GM12891 (cell line): ENCODE measurements at regions not wholly inside any gene's neighbourhood (a gene's known extent, or its start where the extent isn't known, plus 50 kb on each side); places are given as distances from the start of the nearest gene placed in this dataset.

Source experiments
- POLR2A ChIP-seq: IDR thresholded peaks from 2 replicates; pipeline ENCODE4 v1.6.1; 2011; ENCODE audit warnings: low read depth, low read length, control low read depth
- TAF1 ChIP-seq: IDR thresholded peaks from 2 replicates; pipeline ENCODE4 v1.6.1; 2011; ENCODE audit warnings: low read depth, low read length, control low read depth

GRCh38 chr17:27390540-27390939 lies 65.7 kb upstream of the KSR1 start:
- TF ChIP-seq TAF1: no peak
- no peak for TF ChIP-seq POLR2A
